Breast epithelium (tissue), 3 donors: ENCODE measurements at regions not wholly inside any gene's neighbourhood (a gene's known extent, or its start where the extent isn't known, plus 50 kb on each side); places are given as distances from the start of the nearest gene placed in this dataset.

Experiments
- CTCF ChIP-seq, 3 donors: fragments of 450-650 bp; IDR thresholded peaks; one replicate each; pipeline ENCODE4 v1.5.1; 2016 to 2017; ENCODE audit warnings: antibody characterized with exemption in 3 of 3, mild to moderate bottlenecking in 3 of 3, moderate library complexity in 3 of 3
- POLR2A ChIP-seq: fragments of 450-650 bp; IDR thresholded peaks from one replicate; pipeline ENCODE4 v1.6.1; 2016; ENCODE audit warnings: antibody characterized with exemption, mild to moderate bottlenecking, moderate library complexity

GRCh38 chr2:129925381-129925780, 54.1 kb upstream of the RAB6C start:
- TF ChIP-seq POLR2A: no peak
- no peak for TF ChIP-seq CTCF (IDR thresholded peaks at IDR 0.05)
